DND-41 (cell line): ENCODE measurements at regions not wholly inside any gene's neighbourhood (a gene's known extent, or its start where the extent isn't known, plus 50 kb on each side); places are given as distances from the start of the nearest gene placed in this dataset.

Source experiments
- CTCF ChIP-seq: IDR thresholded peaks from 2 replicates; pipeline ENCODE4 v1.5.1; 2012; ENCODE audit warnings: borderline replicate concordance, low read length, moderate library complexity, mild to moderate bottlenecking; ENCODE audit not compliant: poor library complexity, severe bottlenecking; ENCODE audit errors: extremely low read depth
- EZH2 ChIP-seq: IDR thresholded peaks from 3 replicates; pipeline ENCODE4 v1.6.1; 2012; ENCODE audit warnings: borderline replicate concordance, low read depth, mild to moderate bottlenecking, moderate library complexity, low read length, inconsistent platforms; ENCODE audit not compliant: severe bottlenecking

DNA sequence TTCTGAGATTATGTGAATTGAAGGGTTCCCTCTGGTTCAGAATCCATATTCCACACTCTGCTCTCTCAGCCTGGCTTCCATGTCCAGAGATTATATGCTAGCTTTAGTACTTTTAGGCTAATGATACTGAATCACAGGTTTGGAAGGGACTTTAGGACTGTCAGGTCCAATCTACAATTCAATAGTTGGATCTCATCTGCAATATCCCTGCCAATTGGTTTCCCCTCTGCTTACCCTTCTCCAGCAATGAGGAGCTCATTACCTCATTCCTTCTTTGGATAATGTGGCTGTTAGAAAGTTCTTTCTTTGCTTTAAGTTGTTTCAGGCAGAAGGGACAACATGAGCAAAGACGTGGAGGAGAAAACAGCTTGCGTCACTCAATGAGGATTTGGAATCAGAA, 245.3 kb downstream of the PLPP3 start:
- no peak for TF ChIP-seq CTCF
- no peak for TF ChIP-seq EZH2
